OCI-LY7 (cell line): ENCODE measurements at regions not wholly inside any gene's neighbourhood (a gene's known extent, or its start where the extent isn't known, plus 50 kb on each side); places are given as distances from the start of the nearest gene placed in this dataset.

Experiments used
- EZH2phosphoT487 ChIP-seq: fragments of 200-600 bp; sonication (generic); IDR thresholded peaks from 2 replicates; pipeline ENCODE4 v1.6.1; 2018; ENCODE audit warnings: low read depth, borderline replicate concordance, mild to moderate bottlenecking, mixed run types, antibody characterized with exemption, low read length, moderate library complexity, mixed read lengths
- TF ChIP-seq, protein P1 (sequence below): fragments of 200-600 bp; sonication (generic); conservative IDR thresholded peaks from 2 replicates; pipeline ENCODE4 v1.5.1; 2014; ENCODE audit warnings: mild to moderate bottlenecking, antibody characterized with exemption, low read length, moderate library complexity, mixed read lengths

DNA sequence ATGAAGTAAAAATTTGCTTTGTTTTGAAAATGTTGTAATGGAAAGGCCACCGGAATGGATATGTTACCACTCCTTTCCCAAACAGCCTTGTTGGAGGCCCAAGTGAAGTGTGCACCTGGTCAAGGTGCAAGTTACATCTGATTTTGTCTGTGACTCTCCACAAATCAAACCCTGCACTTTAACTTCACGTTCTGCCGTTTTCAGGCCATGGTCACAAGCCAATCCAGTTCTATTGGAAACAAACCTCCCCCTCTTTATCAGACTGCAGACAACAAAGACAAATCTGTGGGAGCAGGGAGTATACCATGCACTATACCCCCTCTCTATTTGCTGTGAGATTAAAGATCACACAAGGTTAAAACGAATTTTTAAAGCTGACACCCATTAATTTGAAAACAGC is 155.6 kb upstream of the RFC3 start:
- TF ChIP-seq, protein P1, sequence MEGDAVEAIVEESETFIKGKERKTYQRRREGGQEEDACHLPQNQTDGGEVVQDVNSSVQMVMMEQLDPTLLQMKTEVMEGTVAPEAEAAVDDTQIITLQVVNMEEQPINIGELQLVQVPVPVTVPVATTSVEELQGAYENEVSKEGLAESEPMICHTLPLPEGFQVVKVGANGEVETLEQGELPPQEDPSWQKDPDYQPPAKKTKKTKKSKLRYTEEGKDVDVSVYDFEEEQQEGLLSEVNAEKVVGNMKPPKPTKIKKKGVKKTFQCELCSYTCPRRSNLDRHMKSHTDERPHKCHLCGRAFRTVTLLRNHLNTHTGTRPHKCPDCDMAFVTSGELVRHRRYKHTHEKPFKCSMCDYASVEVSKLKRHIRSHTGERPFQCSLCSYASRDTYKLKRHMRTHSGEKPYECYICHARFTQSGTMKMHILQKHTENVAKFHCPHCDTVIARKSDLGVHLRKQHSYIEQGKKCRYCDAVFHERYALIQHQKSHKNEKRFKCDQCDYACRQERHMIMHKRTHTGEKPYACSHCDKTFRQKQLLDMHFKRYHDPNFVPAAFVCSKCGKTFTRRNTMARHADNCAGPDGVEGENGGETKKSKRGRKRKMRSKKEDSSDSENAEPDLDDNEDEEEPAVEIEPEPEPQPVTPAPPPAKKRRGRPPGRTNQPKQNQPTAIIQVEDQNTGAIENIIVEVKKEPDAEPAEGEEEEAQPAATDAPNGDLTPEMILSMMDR = no peak
- no peak for TF ChIP-seq EZH2phosphoT487
